NCI-H2227 (cell line): ENCODE measurements at regions not wholly inside any gene's neighbourhood (a gene's known extent, or its start where the extent isn't known, plus 50 kb on each side); places are given as distances from the start of the nearest gene placed in this dataset.
"Not testable (repeated sequence)": the region's sequence is repeated elsewhere in the genome, so short reads cannot be mapped to it uniquely, and the experiment has no call there.

Source experiments
- DNase-seq: peaks from one replicate; lab custom pipeline; 2025; ENCODE audit not compliant: unreplicated experiment; lab: John Stamatoyannopoulos, UW

GRCh38 chr5:164475339-164475977, 970.0 kb downstream of the MAT2B start:
- DNase-seq = no peak

GRCh38 chr5:164481270-164481669, 975.9 kb downstream of the MAT2B start:
- DNase-seq = no peak

GRCh38 chr5:164482351-164482750, 976.9 kb downstream of the MAT2B start:
- DNase-seq = no peak

GRCh38 chr5:164484948-164485347, 979.5 kb downstream of the MAT2B start:
- no peak for DNase-seq

GRCh38 chr5:164487939-164488338, 982.5 kb downstream of the MAT2B start:
- DNase-seq = no peak

- DNase-seq = no peak
Measured at GRCh38 chr5:164497311-164498064, 992.1 kb downstream of the MAT2B start.

- no peak for DNase-seq
Measured at GRCh38 chr5:164498438-164498837, 993.0 kb downstream of the MAT2B start.

- no peak for DNase-seq
Measured at GRCh38 chr5:164500856-164501255, 995.4 kb downstream of the MAT2B start.

GRCh38 chr5:164501344-164501743, 995.9 kb downstream of the MAT2B start:
- no peak for DNase-seq

GRCh38 chr5:164504141-164504772, 998.8 kb downstream of the MAT2B start:
- peak; percentile 52 for DNase-seq

GRCh38 chr5:164505791-164506190, 1000.4 kb downstream of the MAT2B start:
- no peak for DNase-seq

GRCh38 chr5:164518067-164518740, 1012.8 kb downstream of the MAT2B start:
- DNase-seq = no peak

GRCh38 chr5:164518741-164519080, 1013.3 kb downstream of the MAT2B start:
- no peak for DNase-seq

- DNase-seq = no peak
Measured at GRCh38 chr5:164532235-164532900, 1026.9 kb downstream of the MAT2B start.

GRCh38 chr5:164533426-164533825, 1028.0 kb downstream of the MAT2B start:
- not testable (repeated sequence) for DNase-seq

- DNase-seq = no peak
Measured at GRCh38 chr5:164540174-164540573, 1034.8 kb downstream of the MAT2B start.

GRCh38 chr5:164545507-164545906, 1040.1 kb downstream of the MAT2B start:
- DNase-seq = no peak

- DNase-seq = no peak
Measured at GRCh38 chr5:164553851-164554250, 1048.4 kb downstream of the MAT2B start.

GRCh38 chr5:164555809-164556208, 1050.4 kb downstream of the MAT2B start:
- DNase-seq = no peak

GRCh38 chr5:164560216-164560615, 1054.8 kb downstream of the MAT2B start:
- DNase-seq = no peak
